Naive thymus-derived CD8-positive, alpha-beta T cell (primary cell): ENCODE measurements at regions not wholly inside any gene's neighbourhood (a gene's known extent, or its start where the extent isn't known, plus 50 kb on each side); places are given as distances from the start of the nearest gene placed in this dataset.

Source experiments
- ATAC-seq, 2 donors: fragments of 150-1000 bp; cut with Tn5 transposase in 1 of 2; sonication (Bioruptor Pico), chemical (Tn5 transposase) in 1 of 2; 1 replicate in 1 of 2; 2 replicates in 1 of 2; pipeline ENCODE4 v1.10.0; 2021; ENCODE audit warnings: mild to moderate bottlenecking in 2 of 2, moderate library complexity in 2 of 2
- POLR2A ChIA-PET: fragments of 350-600 bp; sonication (Branson Sonifier 250); formaldehyde crosslinking; loops from one replicate; lab custom pipeline; 2021; ENCODE audit warnings: antibody characterized with exemption; lab: Charles Lee
- DNase-seq, 10 donors: peaks; one replicate each; pipeline versions ENCODE4 v3.0.0 to v3.0.0-alpha.2; 2020 to 2022
- H3K27ac Mint-ChIP-seq, 10 donors: one replicate each; pipeline ENCODE4 v1.8.0; 2020 to 2022; ENCODE audit warnings: mild to moderate bottlenecking in 10 of 10, mixed read lengths in 10 of 10, moderate library complexity in 4 of 10, inconsistent platforms in 1 of 10
- H3K27me3 Mint-ChIP-seq, 5 donors: one replicate each; pipeline ENCODE4 v1.8.0; 2021 to 2022; ENCODE audit warnings: mixed read lengths in 5 of 5
- H3K36me3 Mint-ChIP-seq, 3 donors: one replicate each; pipeline ENCODE4 v1.8.0; 2020 to 2022; ENCODE audit warnings: mixed read lengths in 3 of 3, mild to moderate bottlenecking in 2 of 3, inconsistent platforms in 1 of 3
- H3K4me1 Mint-ChIP-seq, 4 donors: one replicate each; pipeline ENCODE4 v1.8.0; 2021 to 2022; ENCODE audit warnings: mixed read lengths in 4 of 4
- H3K4me3 Mint-ChIP-seq, 10 donors: one replicate each; pipeline ENCODE4 v1.8.0; 2020 to 2022; ENCODE audit warnings: mild to moderate bottlenecking in 10 of 10, mixed read lengths in 10 of 10, moderate library complexity in 6 of 10, inconsistent platforms in 1 of 10
- H3K9me3 Mint-ChIP-seq, 9 donors: one replicate each; pipeline ENCODE4 v1.8.0; 2020 to 2022; ENCODE audit warnings: mixed read lengths in 9 of 9, mild to moderate bottlenecking in 3 of 9, inconsistent platforms in 1 of 9, moderate library complexity in 1 of 9

DNA sequence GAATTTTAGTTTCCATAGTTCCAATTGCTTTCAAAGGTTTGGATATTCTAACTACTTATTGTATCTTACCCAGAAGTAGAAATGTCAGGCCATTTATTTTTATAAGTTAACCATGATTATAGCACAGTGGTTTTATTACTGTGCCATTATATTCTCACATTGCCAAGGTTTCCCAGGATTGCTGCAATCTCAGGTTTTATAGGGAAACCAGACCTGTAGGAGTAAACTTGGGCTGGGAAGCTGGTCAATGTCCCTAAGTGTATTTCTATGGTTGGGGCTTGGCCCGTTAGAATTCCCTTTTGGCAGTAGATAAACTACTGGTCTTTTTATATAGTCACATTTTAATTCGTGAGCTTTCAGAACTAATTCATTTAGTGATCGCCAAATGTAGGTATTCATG, 396.6 kb upstream of the KCNN2 start:
- Mint-ChIP-seq H3K9me3 (peaks cover 0 to 25% (median 9%) of the 10 kb centered on the region in 9 donors), H3K4me1 (no peaks in the 10 kb centered on the region), H3K27ac (no peak overlapping the region), H3K4me3 (no peak overlapping the region), H3K27me3 (no peaks in the 10 kb centered on the region), H3K36me3 (peaks cover 0 to 4% (median 0%) of the 10 kb centered on the region in 3 donors)
- POLR2A ChIA-PET, result no interaction called here
- DNase-seq, result no peak
- ATAC-seq, result no peak

DNA sequence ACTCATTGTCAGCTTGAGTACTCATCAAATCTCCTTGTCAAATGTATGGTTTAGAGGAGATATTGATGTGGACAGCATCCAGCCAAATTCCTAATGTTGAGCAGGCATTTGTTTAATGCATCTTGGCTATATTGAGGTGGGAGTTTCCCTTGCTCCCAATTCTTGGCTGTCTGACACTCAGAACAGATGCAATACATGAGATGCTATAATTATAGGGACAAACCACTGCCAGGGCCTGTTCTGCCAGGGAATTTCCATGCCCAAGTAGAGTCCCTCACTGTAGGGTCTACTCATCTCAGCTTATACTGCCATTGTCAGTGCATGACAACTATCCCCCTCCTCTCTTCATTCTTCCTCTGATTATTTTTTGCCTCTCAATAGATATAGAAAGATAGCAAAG, 392.0 kb upstream of the KCNN2 start:
- Mint-ChIP-seq H3K4me1 (no peaks in the 10 kb centered on the region), H3K27ac (no peak overlapping the region), H3K36me3 (peaks cover 0 to 4% (median 0%) of the 10 kb centered on the region in 3 donors), H3K27me3 (no peaks in the 10 kb centered on the region), H3K4me3 (no peak overlapping the region), H3K9me3 (peaks cover 0 to 20% (median 3%) of the 10 kb centered on the region in 9 donors)
- DNase-seq (no peak), ATAC-seq (no peak)
- POLR2A ChIA-PET, result no interaction called here

DNA sequence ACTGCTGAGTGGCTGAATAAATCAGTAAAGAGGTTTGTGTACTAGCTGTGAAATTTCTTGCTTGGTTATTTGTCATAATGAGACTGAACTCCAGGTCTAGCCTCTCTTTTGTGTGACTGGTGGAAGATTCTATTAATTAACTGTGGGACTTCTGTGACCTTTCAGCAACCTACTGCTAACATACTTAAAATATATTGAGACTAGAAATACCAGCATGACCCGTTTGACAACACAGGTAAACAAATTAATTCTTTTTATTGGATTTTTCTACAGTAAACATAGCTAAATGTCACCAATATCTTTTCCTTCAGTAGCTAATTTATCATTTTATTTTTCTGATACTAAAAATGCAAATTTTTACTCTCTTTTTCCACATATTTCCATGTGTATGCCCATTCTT, 390.4 kb upstream of the KCNN2 start:
- Mint-ChIP-seq H3K27me3 (no peaks in the 10 kb centered on the region), H3K9me3 (peaks cover 0 to 20% (median 1%) of the 10 kb centered on the region in 9 donors), H3K4me3 (no peak overlapping the region), H3K4me1 (no peaks in the 10 kb centered on the region), H3K27ac (no peak overlapping the region), H3K36me3 (peaks cover 0 to 4% (median 0%) of the 10 kb centered on the region in 3 donors)
- no peak for ATAC-seq
- POLR2A ChIA-PET, result no interaction called here
- no peak for DNase-seq

DNA sequence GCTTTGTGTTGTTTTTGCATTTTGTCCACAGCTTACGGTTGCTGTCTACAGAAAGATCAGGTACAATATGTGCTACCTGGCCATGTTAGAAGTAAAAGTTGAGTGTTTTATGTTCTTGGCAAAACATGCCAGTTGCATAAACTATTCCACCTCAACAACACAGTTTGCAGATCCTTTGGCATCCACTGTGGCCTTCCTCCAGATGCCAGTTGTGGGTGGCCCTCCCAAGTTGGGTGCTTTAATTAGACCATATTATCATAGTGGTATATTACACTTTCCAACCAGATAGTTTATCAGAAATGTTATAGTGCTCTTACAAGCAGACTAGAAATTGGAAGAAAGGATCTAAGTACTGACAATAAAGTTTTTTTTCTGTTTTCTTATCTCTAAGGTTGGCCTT, 386.9 kb upstream of the KCNN2 start:
- no peak overlapping the region for H3K27ac Mint-ChIP-seq
- no peak overlapping the region for H3K4me3 Mint-ChIP-seq
- H3K9me3 Mint-ChIP-seq, result peaks cover 0 to 9% (median 2%) of the 10 kb centered on the region in 9 donors
- no peaks in the 10 kb centered on the region for H3K4me1 Mint-ChIP-seq
- no peak for DNase-seq
- POLR2A ChIA-PET, result no interaction called here
- no peak for ATAC-seq
- H3K36me3 Mint-ChIP-seq, result no peaks in the 10 kb centered on the region
- no peaks in the 10 kb centered on the region for H3K27me3 Mint-ChIP-seq

DNA sequence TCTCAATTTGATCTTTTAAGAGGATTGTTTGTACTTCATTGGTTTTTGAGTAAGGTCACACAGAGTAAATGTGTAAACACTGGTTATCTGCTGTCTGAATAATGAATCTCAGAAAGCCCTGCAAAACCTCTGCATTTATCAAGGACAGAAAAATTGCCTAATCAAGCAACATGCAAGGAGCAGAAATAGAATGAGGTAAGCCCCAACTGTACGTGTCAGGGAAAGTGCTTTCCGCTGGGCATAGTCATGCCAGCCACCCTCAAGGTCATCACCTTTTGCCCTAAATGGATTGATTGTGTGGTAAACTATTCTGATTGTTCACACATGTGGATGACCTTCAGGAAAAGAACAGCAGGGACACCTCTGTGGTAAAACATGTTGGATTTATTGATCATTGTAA, 376.9 kb upstream of the KCNN2 start:
- Mint-ChIP-seq H3K9me3 (peaks cover 0 to 7% (median 1%) of the 10 kb centered on the region in 9 donors), H3K4me3 (no peak overlapping the region), H3K27me3 (no peaks in the 10 kb centered on the region), H3K4me1 (no peaks in the 10 kb centered on the region), H3K36me3 (no peaks in the 10 kb centered on the region), H3K27ac (no peak overlapping the region)
- DNase-seq (no peak), ATAC-seq (no peak)
- POLR2A ChIA-PET, result no interaction called here

DNA sequence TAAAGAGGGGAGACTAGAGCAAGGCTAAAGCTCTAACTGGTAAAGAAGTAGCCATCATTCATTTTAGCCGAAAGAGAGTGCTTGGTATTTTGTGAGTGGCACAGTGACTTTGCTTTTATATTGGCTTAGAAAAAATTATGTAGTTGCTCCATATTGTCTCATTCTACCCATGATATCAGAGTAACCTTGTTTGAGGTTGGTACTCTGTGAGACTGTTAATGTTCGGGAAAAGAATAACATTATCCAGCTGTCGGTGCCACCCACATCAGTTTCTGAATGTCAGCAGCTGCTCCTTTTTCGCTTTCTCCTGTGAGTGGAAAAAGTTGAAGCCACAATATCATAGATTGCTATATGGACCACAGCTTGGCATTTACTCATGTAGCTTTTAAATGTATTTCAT, 376.4 kb upstream of the KCNN2 start:
- no peaks in the 10 kb centered on the region for H3K4me1 Mint-ChIP-seq
- POLR2A ChIA-PET, result no interaction called here
- H3K27me3 Mint-ChIP-seq, result no peaks in the 10 kb centered on the region
- H3K27ac Mint-ChIP-seq, result no peak overlapping the region
- DNase-seq (no peak), ATAC-seq (no peak)
- peaks cover 0 to 10% (median 0%) of the 10 kb centered on the region in 9 donors for H3K9me3 Mint-ChIP-seq
- H3K36me3 Mint-ChIP-seq, result no peaks in the 10 kb centered on the region
- H3K4me3 Mint-ChIP-seq, result no peak overlapping the region

DNA sequence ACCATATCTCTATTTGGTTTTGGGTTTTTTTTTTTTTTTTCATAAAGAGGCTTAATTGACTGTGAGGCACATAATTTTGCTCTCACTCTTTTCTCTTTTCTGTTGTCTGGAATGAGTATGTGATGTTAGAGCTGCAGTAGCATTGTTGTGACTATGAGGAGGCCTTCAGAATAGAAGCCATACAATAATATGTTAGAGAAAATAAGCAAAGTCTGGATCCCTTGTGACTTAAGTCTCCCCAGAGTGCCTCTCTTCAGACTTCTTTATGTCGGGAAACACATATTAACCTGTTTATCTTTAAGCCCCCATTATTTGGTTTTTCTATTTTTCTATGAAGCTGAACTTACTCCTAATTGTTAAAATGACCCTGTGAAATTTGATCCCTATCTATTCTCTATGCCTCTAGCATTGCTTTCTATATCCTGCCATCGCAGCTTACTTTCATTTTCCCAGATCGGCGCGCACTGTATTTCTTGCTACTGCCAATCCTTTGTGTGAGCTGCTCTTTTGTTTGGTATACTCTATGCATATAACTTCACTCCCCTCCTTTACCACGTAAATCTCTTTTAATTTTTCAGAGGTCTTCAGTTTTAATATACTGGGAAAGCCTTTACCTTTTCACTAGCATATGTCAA, 372.5 kb upstream of the KCNN2 start:
- peaks cover 0 to 11% (median 0%) of the 10 kb centered on the region in 9 donors for H3K9me3 Mint-ChIP-seq
- no peaks in the 10 kb centered on the region for H3K27me3 Mint-ChIP-seq
- ATAC-seq (no peak), DNase-seq (no peak)
- POLR2A ChIA-PET, result no interaction called here
- H3K27ac Mint-ChIP-seq, result no peak overlapping the region
- no peak overlapping the region for H3K4me3 Mint-ChIP-seq
- H3K36me3 Mint-ChIP-seq, result no peaks in the 10 kb centered on the region
- no peaks in the 10 kb centered on the region for H3K4me1 Mint-ChIP-seq

DNA sequence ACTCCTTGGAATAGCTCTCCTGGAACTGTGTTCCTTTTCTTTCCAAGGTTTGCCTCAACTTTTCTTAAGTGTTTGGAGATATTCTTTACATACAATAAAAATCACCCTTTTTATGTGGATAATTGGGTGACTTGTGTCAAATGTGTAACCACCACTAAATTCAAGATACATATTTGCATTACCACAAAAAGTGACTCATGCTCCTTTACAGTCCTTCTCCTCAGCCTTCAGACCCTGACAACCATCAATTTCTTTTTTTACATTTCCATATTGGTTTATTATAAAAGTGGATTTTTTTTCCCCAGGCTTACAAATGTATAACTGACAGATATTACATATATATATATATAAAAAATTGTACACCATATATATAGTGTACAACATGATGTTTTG, 372.0 kb upstream of the KCNN2 start:
- Mint-ChIP-seq H3K27me3 (no peaks in the 10 kb centered on the region), H3K36me3 (no peaks in the 10 kb centered on the region), H3K4me3 (no peak overlapping the region), H3K9me3 (peaks cover 0 to 11% (median 2%) of the 10 kb centered on the region in 9 donors), H3K4me1 (no peaks in the 10 kb centered on the region), H3K27ac (no peak overlapping the region)
- no peak for ATAC-seq
- no peak for DNase-seq
- POLR2A ChIA-PET, result no interaction called here

DNA sequence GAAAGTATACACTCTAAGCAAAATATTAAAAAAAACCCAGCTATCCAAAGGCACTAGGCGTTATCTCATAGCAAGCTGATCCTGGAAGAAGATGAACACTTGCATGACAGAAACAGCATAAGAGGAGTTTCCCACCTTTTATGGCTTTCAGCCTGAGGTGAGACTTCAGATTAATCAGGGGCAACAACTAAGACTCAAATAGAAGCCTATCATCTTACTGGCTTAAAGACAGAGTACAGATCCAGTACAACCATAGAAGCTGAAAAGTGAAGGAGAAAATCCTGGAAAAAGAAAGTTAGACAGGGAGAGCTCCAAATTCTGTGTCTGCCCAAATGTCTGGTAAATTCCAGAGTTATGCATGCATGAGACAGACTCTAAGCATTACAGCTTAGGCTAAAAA, 360.8 kb upstream of the KCNN2 start:
- Mint-ChIP-seq H3K27me3 (no peaks in the 10 kb centered on the region), H3K4me1 (no peaks in the 10 kb centered on the region), H3K9me3 (peaks cover 0 to 9% (median 0%) of the 10 kb centered on the region in 9 donors), H3K27ac (no peak overlapping the region), H3K4me3 (no peak overlapping the region), H3K36me3 (no peaks in the 10 kb centered on the region)
- no peak for ATAC-seq
- POLR2A ChIA-PET, result no interaction called here
- DNase-seq, result no peak

DNA sequence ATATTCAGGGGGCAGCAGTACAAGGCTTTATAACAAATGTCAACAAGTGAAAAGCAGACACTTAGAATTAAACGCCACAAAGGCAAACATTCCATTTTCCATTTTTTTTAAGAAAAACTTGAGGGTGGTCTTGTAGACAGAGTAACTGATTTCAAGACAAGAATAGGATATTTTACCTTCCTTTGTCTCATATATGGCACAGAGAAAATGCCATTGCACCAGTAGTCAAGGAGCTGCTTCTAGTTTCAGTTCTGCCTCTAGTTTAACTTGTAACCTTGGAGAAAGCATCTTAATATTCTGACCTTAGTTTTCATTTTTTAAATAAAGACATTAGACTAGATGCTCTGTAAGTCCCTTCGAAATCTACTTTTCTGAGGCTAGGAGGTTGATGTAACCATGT, 355.3 kb upstream of the KCNN2 start:
- no peaks in the 10 kb centered on the region for H3K27me3 Mint-ChIP-seq
- peaks cover 0 to 9% (median 0%) of the 10 kb centered on the region in 9 donors for H3K9me3 Mint-ChIP-seq
- POLR2A ChIA-PET, result no interaction called here
- no peaks in the 10 kb centered on the region for H3K4me1 Mint-ChIP-seq
- ATAC-seq, result no peak
- no peaks in the 10 kb centered on the region for H3K36me3 Mint-ChIP-seq
- H3K27ac Mint-ChIP-seq, result no peak overlapping the region
- DNase-seq, result no peak
- no peak overlapping the region for H3K4me3 Mint-ChIP-seq

DNA sequence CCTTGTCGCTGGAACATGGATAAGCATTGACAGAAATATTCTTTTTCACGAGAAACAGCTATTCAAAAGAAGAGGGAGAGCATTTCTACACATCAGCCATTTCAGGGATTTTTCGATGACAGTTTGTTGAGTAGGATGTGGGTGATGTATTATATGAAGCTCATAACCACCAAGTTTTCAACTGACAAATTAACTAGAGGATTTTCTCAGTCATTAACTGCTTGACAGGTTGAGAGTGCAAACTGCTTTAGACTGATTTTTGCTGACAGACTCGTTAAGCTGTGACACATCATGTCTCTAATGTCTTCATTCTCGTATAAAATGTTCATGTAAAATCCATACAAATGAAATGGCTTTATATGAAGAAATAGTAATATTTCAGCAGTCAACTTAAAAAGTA, 354.2 kb upstream of the KCNN2 start:
- no peaks in the 10 kb centered on the region for H3K27me3 Mint-ChIP-seq
- peaks cover 0 to 3% (median 0%) of the 10 kb centered on the region in 9 donors for H3K9me3 Mint-ChIP-seq
- no peak overlapping the region for H3K27ac Mint-ChIP-seq
- H3K4me3 Mint-ChIP-seq, result no peak overlapping the region
- no peaks in the 10 kb centered on the region for H3K36me3 Mint-ChIP-seq
- DNase-seq (no peak), ATAC-seq (no peak)
- POLR2A ChIA-PET, result no interaction called here
- no peaks in the 10 kb centered on the region for H3K4me1 Mint-ChIP-seq

DNA sequence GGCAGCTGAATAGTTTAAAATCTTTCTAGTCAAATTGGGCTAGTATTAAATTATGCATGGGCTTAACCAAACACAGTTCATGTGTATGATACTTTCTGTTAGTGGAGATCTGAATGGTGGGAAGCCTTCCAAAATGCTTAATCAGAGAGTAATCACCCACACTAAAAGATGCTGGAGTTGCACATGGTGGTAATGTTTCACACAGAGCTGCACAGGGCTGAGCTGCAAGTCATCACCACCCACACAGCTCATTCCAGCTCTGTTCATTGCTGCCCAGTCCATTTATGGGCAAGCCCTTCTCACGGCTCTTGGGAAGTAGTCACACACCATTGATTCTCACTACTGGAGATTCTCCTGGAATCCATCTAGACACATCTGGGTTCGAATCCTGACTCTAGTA, 351.5 kb upstream of the KCNN2 start:
- H3K4me3 Mint-ChIP-seq, result no peak overlapping the region
- H3K9me3 Mint-ChIP-seq, result peaks cover 0 to 3% (median 0%) of the 10 kb centered on the region in 9 donors
- no peak for DNase-seq
- H3K4me1 Mint-ChIP-seq, result no peaks in the 10 kb centered on the region
- no peaks in the 10 kb centered on the region for H3K36me3 Mint-ChIP-seq
- no peaks in the 10 kb centered on the region for H3K27me3 Mint-ChIP-seq
- H3K27ac Mint-ChIP-seq, result no peak overlapping the region
- POLR2A ChIA-PET, result no interaction called here
- no peak for ATAC-seq

DNA sequence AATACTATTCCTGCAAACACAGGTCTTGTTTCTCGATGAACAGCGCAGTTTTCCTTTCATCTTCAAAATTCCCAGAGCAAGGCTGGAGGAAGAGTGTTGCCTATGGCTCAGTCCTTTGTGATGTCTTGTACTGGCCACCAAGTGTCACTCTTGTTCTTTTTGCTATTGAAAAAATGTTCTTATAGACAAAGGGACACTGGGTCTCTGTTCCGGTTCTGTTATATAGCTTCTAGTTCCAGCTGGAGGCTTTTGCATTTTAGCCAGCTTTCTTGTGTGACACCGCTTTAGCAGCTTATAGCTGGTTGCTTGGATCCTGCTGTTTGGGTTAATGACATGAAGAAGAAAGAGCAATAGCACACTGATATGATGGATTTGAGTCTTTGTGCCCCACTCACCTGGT, 343.7 kb upstream of the KCNN2 start:
- Mint-ChIP-seq H3K27ac (no peak overlapping the region), H3K27me3 (peaks cover 0 to 8% (median 0%) of the 10 kb centered on the region in 5 donors), H3K36me3 (peaks cover 0 to 8% (median 0%) of the 10 kb centered on the region in 3 donors), H3K4me3 (no peak overlapping the region), H3K9me3 (peaks cover 0 to 18% (median 0%) of the 10 kb centered on the region in 9 donors), H3K4me1 (no peaks in the 10 kb centered on the region)
- no peak for DNase-seq
- ATAC-seq, result no peak
- POLR2A ChIA-PET, result no interaction called here

DNA sequence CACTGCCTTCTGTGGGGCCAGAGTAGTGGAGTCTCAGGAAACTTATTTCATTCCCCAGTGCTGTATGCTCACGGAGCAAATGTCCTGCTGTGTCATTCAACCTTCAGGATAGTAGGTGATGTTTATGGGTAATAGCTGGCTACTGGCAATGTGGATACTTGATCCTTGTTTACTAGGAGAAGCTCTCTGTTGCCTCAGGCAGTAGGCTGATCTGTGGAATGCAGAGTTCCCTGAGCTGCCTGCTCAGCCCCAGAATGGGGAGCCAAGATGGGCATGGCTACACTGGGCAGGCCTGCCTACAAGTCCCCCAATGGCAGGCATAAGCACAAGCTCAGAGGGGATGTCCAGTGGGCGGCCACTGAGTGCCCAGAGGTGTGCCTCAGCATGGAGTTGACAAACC, 323.1 kb upstream of the KCNN2 start:
- Mint-ChIP-seq H3K4me1 (no peaks in the 10 kb centered on the region), H3K9me3 (peaks cover 0 to 26% (median 13%) of the 10 kb centered on the region in 9 donors), H3K27ac (no peak overlapping the region), H3K36me3 (peaks cover 0 to 5% (median 0%) of the 10 kb centered on the region in 3 donors), H3K27me3 (peaks cover 0 to 3% (median 0%) of the 10 kb centered on the region in 5 donors), H3K4me3 (no peak overlapping the region)
- ATAC-seq (no peak), DNase-seq (no peak)
- POLR2A ChIA-PET, result no interaction called here
